Cardiac fibroblast (primary cell): ENCODE measurements at regions not wholly inside any gene's neighbourhood (a gene's known extent, or its start where the extent isn't known, plus 50 kb on each side); places are given as distances from the start of the nearest gene placed in this dataset.

Source experiments
- DNase-seq, 2 donors: peaks; one replicate each; pipeline versions ENCODE4 v3.0.0 to v3.0.0-alpha.2; 2010; ENCODE audit warnings: low read depth in 2 of 2
- H3K4me3 ChIP-seq, 2 donors: replicated peaks in 1 of 2; 1 replicate in 1 of 2; 2 replicates in 1 of 2; pipeline ENCODE4 v1.5.1; 2011; ENCODE audit warnings: low read depth in 2 of 2, low read length in 2 of 2, mild to moderate bottlenecking in 2 of 2, moderate library complexity in 1 of 2
- TF ChIP-seq, protein P1 (sequence below): IDR thresholded peaks from one replicate; pipeline ENCODE4 v1.5.1; 2011; ENCODE audit warnings: low read depth, mild to moderate bottlenecking, low read length, inconsistent platforms

DNA sequence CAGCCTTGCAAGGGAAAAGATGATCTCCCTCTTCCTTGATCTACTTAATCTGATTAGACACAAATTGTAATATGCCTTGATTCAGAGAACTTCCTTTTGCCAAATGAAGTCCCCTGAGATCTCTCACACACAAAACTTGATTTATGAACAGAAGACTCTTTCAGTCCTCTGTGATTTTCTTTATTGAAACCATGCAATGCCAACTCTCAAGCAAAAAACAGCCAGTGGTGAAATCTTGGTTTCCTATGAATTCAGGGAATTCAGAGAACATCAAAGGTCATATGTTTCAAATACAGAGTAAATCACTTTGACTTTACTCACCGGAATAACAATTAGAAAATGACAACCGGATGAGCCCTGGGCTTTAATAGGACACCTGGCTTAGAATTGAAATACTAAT, 211.7 kb downstream of the ABHD5 start:
- no peak for DNase-seq
- TF ChIP-seq, protein P1, sequence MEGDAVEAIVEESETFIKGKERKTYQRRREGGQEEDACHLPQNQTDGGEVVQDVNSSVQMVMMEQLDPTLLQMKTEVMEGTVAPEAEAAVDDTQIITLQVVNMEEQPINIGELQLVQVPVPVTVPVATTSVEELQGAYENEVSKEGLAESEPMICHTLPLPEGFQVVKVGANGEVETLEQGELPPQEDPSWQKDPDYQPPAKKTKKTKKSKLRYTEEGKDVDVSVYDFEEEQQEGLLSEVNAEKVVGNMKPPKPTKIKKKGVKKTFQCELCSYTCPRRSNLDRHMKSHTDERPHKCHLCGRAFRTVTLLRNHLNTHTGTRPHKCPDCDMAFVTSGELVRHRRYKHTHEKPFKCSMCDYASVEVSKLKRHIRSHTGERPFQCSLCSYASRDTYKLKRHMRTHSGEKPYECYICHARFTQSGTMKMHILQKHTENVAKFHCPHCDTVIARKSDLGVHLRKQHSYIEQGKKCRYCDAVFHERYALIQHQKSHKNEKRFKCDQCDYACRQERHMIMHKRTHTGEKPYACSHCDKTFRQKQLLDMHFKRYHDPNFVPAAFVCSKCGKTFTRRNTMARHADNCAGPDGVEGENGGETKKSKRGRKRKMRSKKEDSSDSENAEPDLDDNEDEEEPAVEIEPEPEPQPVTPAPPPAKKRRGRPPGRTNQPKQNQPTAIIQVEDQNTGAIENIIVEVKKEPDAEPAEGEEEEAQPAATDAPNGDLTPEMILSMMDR, result no peak
- H3K4me3 ChIP-seq, result no peak overlapping the region

DNA sequence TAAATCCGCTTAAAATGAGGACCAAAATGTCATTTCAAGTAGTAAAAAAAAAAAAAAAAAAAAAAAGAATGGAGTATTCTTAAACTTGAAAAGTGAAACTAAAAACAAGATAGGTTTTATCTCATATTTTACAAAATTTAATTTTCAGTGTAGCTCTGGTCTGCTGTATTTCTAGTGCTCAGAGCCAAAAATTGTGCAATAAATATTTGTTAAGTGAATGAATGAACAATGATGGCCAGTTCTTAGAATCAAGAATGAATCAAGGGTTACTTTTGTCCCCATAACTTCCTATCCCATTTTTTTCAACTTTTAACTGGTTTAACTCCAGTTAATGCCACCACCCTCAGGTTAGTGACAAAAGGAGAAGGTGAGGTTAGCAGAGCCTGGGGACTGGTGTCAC, 214.4 kb downstream of the ABHD5 start:
- DNase-seq, result peak; percentile 21 to 25
- TF ChIP-seq, protein P1, result no peak
- H3K4me3 ChIP-seq, result no peak overlapping the region

DNA sequence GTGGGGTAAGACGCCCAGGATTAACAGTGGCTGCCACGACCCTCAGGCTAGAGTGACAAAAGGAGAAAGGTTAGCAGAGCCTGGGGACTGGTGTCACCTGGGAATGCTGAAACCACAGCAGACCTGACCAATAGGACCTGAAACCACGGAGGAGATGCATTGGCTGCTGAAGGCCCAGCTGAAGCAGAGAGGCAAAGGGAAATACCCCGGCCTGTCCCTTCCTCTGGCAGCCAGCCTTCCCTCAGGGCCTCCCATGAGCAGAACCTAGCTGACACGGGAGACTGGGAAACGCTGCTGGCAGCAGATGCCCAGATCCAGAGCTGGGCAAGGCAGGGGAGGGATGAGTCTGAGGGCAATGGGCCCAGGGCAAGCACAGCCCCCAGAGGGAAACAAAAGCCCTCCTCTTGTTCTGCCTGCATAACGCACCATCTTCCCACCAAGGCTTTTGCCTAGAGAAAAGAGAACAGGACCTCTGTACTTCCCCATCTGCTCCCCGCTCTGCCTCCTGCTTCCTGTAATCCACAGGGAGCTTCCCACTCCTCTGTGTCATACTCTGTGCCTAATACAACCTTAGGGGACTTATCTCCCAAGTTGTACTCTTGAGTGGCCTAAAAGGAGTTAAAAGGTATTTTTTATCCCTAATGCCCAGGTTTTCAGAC, 216.2 kb downstream of the ABHD5 start:
- H3K4me3 ChIP-seq, result no peak overlapping the region
- DNase-seq, result no peak
- TF ChIP-seq, protein P1, result no peak

DNA sequence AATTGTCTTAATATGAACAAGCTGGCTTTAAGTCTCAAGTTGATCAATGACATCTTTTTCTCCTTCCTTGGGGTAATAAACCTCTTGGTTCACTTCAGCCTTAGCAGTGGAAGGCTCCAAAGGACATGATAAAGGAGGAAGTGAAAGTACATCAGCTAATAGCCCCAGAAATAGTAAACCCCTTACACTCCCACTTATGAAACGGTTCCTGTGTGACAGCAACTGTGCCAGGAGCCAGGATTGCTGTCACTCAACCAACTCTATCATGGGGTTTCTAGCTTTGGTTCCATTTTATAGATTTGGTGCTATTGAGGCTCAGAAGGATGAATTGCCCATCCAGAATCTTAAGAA, 216.7 kb downstream of the ABHD5 start:
- no peak overlapping the region for H3K4me3 ChIP-seq
- TF ChIP-seq, protein P1, result no peak
- DNase-seq, result no peak

DNA sequence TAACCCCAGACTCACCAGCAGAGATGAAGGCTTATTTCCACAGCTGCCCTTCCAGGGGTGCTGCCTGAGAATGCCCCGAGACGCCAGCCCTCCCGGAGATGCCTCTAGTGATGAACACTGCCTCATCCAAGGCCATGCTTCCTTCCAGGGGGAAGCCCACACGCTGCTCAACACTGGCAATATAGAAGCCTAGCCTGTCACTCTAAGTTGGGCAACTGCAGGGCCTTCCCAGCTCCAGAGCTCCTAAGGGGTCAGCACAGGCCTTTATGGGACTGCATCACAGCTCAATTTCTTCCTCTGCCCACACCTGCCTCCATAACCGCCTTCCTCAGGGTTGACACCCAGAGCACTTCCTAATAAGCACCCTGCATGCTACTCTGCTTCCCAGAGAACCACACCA, 217.7 kb downstream of the ABHD5 start:
- DNase-seq, result no peak
- no peak overlapping the region for H3K4me3 ChIP-seq
- TF ChIP-seq, protein P1, result no peak

DNA sequence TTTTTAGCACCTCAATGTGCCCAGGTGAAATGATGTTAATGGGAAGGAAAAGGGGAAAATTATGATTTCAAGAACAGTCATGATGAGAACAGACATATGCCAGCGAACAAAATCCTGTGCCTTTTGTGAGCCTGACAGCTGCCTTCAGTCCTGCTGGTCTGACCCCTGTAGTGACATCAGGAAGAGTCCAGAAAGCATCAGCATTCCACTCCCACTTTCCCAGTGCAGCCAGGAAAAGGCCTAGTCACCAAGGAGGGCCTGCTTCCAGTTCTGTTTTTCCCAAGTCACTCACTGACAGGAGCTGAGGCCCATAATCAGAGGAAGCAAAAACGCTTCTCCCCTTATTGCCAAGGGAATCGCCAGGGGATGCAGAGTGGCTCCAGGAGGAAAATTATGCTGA, 218.4 kb downstream of the ABHD5 start:
- peak in 1 of 2 donors; percentile 23 for DNase-seq
- TF ChIP-seq, protein P1, result no peak
- no peak overlapping the region for H3K4me3 ChIP-seq

DNA sequence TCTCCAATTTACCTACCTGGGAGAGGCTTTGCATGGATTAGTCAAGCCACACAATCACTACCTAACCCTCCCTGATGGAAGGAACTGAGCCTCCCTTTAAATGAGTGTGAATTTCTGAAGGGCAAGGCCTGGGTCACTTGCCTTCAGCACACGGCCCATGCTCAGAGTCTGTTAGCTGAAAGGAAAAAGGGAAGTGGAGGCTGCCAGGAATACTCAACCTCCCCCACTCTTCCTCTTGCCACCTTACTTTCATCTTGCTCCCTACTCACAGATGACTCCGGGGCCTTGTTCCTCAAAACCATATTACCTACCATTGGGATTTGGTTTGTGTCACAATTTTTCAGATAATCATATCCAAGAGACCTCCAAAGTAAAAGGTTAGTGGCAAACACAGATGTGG, 220.0 kb downstream of the ABHD5 start:
- H3K4me3 ChIP-seq, result no peak overlapping the region
- TF ChIP-seq, protein P1, result no peak
- DNase-seq, result no peak
